ENCODE measurements at regions not wholly inside any gene's neighbourhood (a gene's known extent, or its start where the extent isn't known, plus 50 kb on each side); places are given as distances from the start of the nearest gene placed in this dataset.
"Not testable (repeated sequence)": the region's sequence is repeated elsewhere in the genome, so short reads cannot be mapped to it uniquely, and the experiment has no call there.

GRCh38 chr6:11411593-11411992 is 126.0 kb upstream of the TMEM170B start:
- WGBS (ENCODE audit: insufficient coverage, insufficient read length), result no CpG with 5 or more reads among the region's 3 CpGs
- DNase-seq (ENCODE audit: low read depth, low spot score), result no peak
- Histone ChIP-seq H3K9me3 (ENCODE audit: control insufficient read depth, insufficient read depth, low read length) (no peaks in the 10 kb centered on the region; the same call in 1 of the 2 replicates), H3K4me3 (ENCODE audit: low read length) (no peak overlapping the region), H3K27me3 (ENCODE audit: control insufficient read depth, insufficient read depth, low read length) (no peaks in the 10 kb centered on the region), H3K36me3 (ENCODE audit: control insufficient read depth, insufficient read depth, low read length) (no peaks in the 10 kb centered on the region), H3K27ac (ENCODE audit: low read length) (no peak overlapping the region), H3K4me1 (ENCODE audit: control insufficient read depth, insufficient read depth, low read length) (no peaks in the 10 kb centered on the region)

DNA sequence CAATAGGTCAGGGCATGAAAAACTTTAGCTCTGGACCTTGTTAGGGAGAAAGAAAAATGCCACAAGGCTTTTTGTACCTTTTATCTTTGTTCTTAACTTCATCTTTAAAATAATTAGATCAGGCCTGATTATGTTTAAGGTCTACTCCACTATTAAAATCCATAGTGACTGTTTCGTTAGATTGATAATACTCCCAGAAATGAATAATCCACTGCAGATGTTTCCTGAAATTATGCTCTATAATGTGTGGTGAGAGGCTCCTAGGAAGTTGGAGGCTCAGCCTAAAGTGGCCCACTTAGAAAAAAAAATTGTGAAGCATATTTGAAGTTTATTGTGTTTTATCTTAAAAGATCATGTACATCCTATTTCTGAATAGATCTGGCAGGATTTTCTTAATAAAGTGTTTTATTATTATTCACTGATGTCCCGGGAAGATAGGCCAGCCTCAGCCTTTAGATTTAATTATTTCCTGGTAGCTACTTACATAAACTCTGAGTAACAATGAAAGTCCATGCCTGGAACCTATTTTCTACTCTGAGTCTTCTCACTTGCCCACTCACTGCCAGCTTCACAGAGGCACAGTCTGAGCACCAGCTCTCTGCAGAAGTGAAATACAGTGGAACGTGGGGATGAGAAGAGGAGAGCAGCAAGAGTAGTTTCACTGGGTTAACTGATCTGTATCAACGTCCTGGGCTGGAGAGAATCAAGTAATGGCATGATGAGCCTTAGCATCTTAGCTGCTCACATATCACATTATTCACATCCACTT is 126.8 kb upstream of the TMEM170B start:
- Histone ChIP-seq H3K27me3 (ENCODE audit: control insufficient read depth, insufficient read depth, low read length) (no peaks in the 10 kb centered on the region), H3K36me3 (ENCODE audit: control insufficient read depth, insufficient read depth, low read length) (no peaks in the 10 kb centered on the region), H3K27ac (ENCODE audit: low read length) (no peak overlapping the region), H3K9me3 (ENCODE audit: control insufficient read depth, insufficient read depth, low read length) (no peaks in the 10 kb centered on the region), H3K4me3 (ENCODE audit: low read length) (no peak overlapping the region), H3K4me1 (ENCODE audit: control insufficient read depth, insufficient read depth, low read length) (no peaks in the 10 kb centered on the region)
- no CpG with 5 or more reads among the region's 4 CpGs for WGBS (ENCODE audit: insufficient coverage, insufficient read length)
- no peak for DNase-seq (ENCODE audit: low read depth, low spot score)

GRCh38 chr6:11409371-11409770 is 128.2 kb upstream of the TMEM170B start:
- H3K36me3 ChIP-seq (ENCODE audit: control insufficient read depth, insufficient read depth, low read length), result no peaks in the 10 kb centered on the region
- DNase-seq (ENCODE audit: low read depth, low spot score), result no peak
- no peaks in the 10 kb centered on the region for H3K4me1 ChIP-seq (ENCODE audit: control insufficient read depth, insufficient read depth, low read length)
- H3K27me3 ChIP-seq (ENCODE audit: control insufficient read depth, insufficient read depth, low read length), result no peaks in the 10 kb centered on the region
- H3K4me3 ChIP-seq (ENCODE audit: low read length), result no peak overlapping the region
- H3K27ac ChIP-seq (ENCODE audit: low read length), result no peak overlapping the region
- H3K9me3 ChIP-seq (ENCODE audit: control insufficient read depth, insufficient read depth, low read length), result no peaks in the 10 kb centered on the region

GRCh38 chr6:11407414-11407813 is 130.1 kb upstream of the TMEM170B start:
- no peaks in the 10 kb centered on the region for H3K27me3 ChIP-seq (ENCODE audit: control insufficient read depth, insufficient read depth, low read length)
- H3K36me3 ChIP-seq (ENCODE audit: control insufficient read depth, insufficient read depth, low read length), result no peaks in the 10 kb centered on the region
- H3K9me3 ChIP-seq (ENCODE audit: control insufficient read depth, insufficient read depth, low read length), result no peaks in the 10 kb centered on the region
- H3K4me1 ChIP-seq (ENCODE audit: control insufficient read depth, insufficient read depth, low read length), result no peaks in the 10 kb centered on the region
- H3K4me3 ChIP-seq (ENCODE audit: low read length), result no peak overlapping the region
- no peak for DNase-seq (ENCODE audit: low read depth, low spot score)
- WGBS (ENCODE audit: insufficient coverage, insufficient read length), result no CpG with 5 or more reads among the region's 2 CpGs
- H3K27ac ChIP-seq (ENCODE audit: low read length), result no peak overlapping the region

DNA sequence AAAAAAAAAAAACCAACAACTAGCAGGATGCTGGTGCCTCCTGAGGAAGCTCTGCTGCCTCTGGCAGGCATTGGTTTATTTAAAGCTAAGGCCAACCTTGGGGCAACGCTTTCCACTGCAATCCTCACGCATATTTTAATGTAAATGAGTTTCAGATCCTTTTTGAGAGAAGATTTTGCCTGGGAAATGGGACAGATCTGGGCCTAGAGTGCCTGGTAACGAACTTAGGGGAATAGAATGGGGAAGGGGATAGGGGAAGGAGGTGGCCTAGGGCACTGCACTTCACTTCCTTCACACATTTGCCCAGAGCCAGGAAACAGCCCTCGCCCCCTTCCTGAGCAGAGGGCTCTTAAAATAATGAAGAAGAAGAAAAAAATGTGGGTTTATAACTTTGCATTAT is 132.7 kb upstream of the TMEM170B start:
- H3K27ac ChIP-seq (ENCODE audit: low read length), result no peak overlapping the region
- H3K36me3 ChIP-seq (ENCODE audit: control insufficient read depth, insufficient read depth, low read length), result no peaks in the 10 kb centered on the region
- H3K27me3 ChIP-seq (ENCODE audit: control insufficient read depth, insufficient read depth, low read length), result no peaks in the 10 kb centered on the region
- no peak overlapping the region for H3K4me3 ChIP-seq (ENCODE audit: low read length)
- no peaks in the 10 kb centered on the region for H3K9me3 ChIP-seq (ENCODE audit: control insufficient read depth, insufficient read depth, low read length)
- no CpG with 5 or more reads among the region's 4 CpGs for WGBS (ENCODE audit: insufficient coverage, insufficient read length)
- no peaks in the 10 kb centered on the region for H3K4me1 ChIP-seq (ENCODE audit: control insufficient read depth, insufficient read depth, low read length)
- DNase-seq (ENCODE audit: low read depth, low spot score), result no peak

DNA sequence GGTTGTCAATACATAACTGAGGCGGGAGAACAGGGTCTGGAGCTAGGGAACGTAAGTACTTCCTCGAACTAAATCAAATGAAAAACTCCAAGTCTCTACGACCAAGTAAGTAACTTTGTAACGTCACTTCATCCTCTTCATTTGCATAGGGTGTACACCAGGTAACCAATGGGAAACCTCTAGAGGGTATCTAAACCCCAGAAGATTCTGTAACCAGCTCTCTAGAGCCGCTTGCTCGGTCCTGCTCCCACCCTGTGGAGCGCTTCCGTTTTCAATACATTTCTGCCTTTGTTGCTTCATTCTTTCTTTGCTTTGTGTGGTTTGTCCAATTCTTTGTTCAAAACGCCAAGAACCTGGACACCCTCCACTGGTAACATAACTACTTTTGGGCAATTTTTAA is 133.5 kb upstream of the TMEM170B start:
- WGBS (ENCODE audit: insufficient coverage, insufficient read length), result no CpG with 5 or more reads among the region's 10 CpGs
- Histone ChIP-seq H3K27ac (ENCODE audit: low read length) (no peak overlapping the region), H3K4me3 (ENCODE audit: low read length) (no peak overlapping the region), H3K27me3 (ENCODE audit: control insufficient read depth, insufficient read depth, low read length) (no peaks in the 10 kb centered on the region), H3K36me3 (ENCODE audit: control insufficient read depth, insufficient read depth, low read length) (no peaks in the 10 kb centered on the region), H3K4me1 (ENCODE audit: control insufficient read depth, insufficient read depth, low read length) (no peaks in the 10 kb centered on the region), H3K9me3 (ENCODE audit: control insufficient read depth, insufficient read depth, low read length) (no peaks in the 10 kb centered on the region)
- no peak for DNase-seq (ENCODE audit: low read depth, low spot score)

DNA sequence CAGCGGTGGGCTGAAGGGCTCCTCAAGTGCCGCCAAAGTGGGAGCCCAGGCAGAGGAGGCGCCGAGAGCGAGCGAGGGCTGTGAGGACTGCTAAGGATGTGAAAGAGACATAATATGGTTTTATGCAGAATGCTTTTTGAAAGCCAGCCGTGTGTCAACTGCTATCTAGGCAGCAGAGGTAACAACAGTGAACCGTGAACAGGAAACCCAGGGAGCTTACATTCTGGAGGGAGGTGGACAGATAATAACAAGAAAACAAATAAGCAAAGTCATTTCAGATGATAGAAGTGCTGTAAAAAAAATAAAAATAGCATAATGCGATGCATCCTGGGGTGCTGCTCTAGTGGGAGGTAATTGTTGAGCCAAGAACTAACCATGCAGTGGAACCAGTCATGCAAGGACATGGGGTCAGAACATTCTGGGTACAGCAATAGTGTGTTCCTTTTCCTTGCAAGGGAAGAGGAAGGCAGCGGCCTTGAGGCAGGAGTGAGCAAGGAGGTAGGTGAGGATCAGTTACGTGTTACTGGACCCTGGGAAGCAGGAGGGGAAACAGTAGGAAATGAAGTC is 134.4 kb upstream of the TMEM170B start:
- no peak for DNase-seq (ENCODE audit: low read depth, low spot score)
- no peak overlapping the region for H3K27ac ChIP-seq (ENCODE audit: low read length)
- H3K4me3 ChIP-seq (ENCODE audit: low read length), result no peak overlapping the region
- H3K36me3 ChIP-seq (ENCODE audit: control insufficient read depth, insufficient read depth, low read length), result no peaks in the 10 kb centered on the region
- WGBS (ENCODE audit: insufficient coverage, insufficient read length), result no CpG with 5 or more reads among the region's 11 CpGs
- no peaks in the 10 kb centered on the region for H3K4me1 ChIP-seq (ENCODE audit: control insufficient read depth, insufficient read depth, low read length)
- H3K27me3 ChIP-seq (ENCODE audit: control insufficient read depth, insufficient read depth, low read length), result no peaks in the 10 kb centered on the region
- no peaks in the 10 kb centered on the region for H3K9me3 ChIP-seq (ENCODE audit: control insufficient read depth, insufficient read depth, low read length)

GRCh38 chr6:11402581-11402980 is 135.0 kb upstream of the TMEM170B start:
- WGBS (ENCODE audit: insufficient coverage, insufficient read length), result no CpG with 5 or more reads among the region's 36 CpGs
- not testable (repeated sequence) for H3K27ac ChIP-seq (ENCODE audit: low read length); H3K36me3 ChIP-seq (ENCODE audit: control insufficient read depth, insufficient read depth, low read length); H3K27me3 ChIP-seq (ENCODE audit: control insufficient read depth, insufficient read depth, low read length); H3K4me1 ChIP-seq (ENCODE audit: control insufficient read depth, insufficient read depth, low read length); H3K4me3 ChIP-seq (ENCODE audit: low read length); H3K9me3 ChIP-seq (ENCODE audit: control insufficient read depth, insufficient read depth, low read length); DNase-seq (ENCODE audit: low read depth, low spot score)

DNA sequence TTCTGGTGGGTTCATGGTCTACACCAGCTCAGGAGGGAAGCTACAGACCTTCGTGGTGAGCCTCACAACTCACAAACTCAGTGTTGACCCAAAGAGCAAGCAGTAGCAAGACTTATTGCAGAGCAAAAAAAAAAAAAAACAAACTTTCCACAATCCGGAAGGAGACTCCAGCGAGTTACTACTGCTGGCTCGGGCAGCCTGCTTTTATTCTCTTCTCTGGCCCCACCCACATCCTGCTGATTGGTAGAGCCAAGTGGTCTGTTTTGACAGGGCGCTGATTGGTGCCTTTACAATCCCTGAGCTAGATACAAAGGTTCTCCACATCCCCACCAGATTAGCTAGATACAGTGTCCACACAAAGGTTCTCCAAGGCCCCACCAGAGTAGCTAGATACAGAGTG is 135.6 kb upstream of the TMEM170B start:
- H3K4me3 ChIP-seq (ENCODE audit: low read length); DNase-seq (ENCODE audit: low read depth, low spot score); H3K4me1 ChIP-seq (ENCODE audit: control insufficient read depth, insufficient read depth, low read length); H3K27ac ChIP-seq (ENCODE audit: low read length); H3K36me3 ChIP-seq (ENCODE audit: control insufficient read depth, insufficient read depth, low read length); H3K9me3 ChIP-seq (ENCODE audit: control insufficient read depth, insufficient read depth, low read length); H3K27me3 ChIP-seq (ENCODE audit: control insufficient read depth, insufficient read depth, low read length): not testable (repeated sequence)
- WGBS (ENCODE audit: insufficient coverage, insufficient read length), result no CpG with 5 or more reads among the region's 5 CpGs

DNA sequence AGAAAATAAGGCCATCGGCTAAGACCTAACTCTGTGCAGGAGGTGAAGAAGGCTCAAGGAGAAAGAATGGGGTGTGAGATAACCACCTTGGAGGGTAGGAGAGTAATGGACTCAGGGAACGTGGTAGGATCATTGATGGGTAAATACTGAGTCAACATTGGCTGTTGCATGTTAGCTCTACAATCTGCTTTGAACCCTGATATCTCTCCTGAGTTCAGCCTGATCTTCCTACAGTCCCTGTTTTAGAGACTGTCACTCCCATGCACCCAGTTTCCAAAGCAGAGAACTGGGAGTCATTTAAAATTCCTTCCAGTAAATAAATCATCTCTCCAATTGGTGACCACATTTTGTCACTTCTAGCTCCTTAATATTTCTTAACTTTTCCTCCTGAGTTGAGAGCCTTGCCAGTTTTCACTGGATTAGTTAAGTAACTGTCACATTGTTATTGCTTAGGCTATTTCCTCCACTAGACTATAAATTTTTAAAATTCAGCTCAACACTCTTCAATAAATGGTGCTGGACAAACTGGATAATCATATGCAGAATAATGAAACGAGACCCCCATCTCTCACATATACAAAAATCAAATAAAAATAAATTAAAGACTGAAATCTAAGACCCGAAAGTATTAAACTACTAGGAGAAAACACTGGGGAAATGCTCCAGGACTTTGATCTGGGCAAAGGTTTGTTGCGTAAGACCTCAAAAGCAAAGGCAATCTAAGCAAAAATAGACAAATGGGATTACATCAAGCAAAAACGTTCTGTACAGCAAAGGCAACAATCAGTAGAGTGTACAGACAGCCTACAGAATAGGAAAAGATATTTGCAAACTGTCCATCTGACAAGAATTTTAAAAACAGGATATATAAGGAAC is 138.9 kb upstream of the TMEM170B start:
- H3K9me3 ChIP-seq (ENCODE audit: control insufficient read depth, insufficient read depth, low read length), result no peaks in the 10 kb centered on the region
- DNase-seq (ENCODE audit: low read depth, low spot score), result no peak
- H3K27me3 ChIP-seq (ENCODE audit: control insufficient read depth, insufficient read depth, low read length), result no peaks in the 10 kb centered on the region
- no peak overlapping the region for H3K4me3 ChIP-seq (ENCODE audit: low read length)
- no peak overlapping the region for H3K27ac ChIP-seq (ENCODE audit: low read length)
- no peaks in the 10 kb centered on the region for H3K36me3 ChIP-seq (ENCODE audit: control insufficient read depth, insufficient read depth, low read length)
- no CpG with 5 or more reads among the region's 6 CpGs for WGBS (ENCODE audit: insufficient coverage, insufficient read length)
- no peaks in the 10 kb centered on the region; the same call in 1 of the 2 replicates for H3K4me1 ChIP-seq (ENCODE audit: control insufficient read depth, insufficient read depth, low read length)

Data from iPS DF 6.9 (cell line).